ENCODE measurements at regions not wholly inside any gene's neighbourhood (a gene's known extent, or its start where the extent isn't known, plus 50 kb on each side); places are given as distances from the start of the nearest gene placed in this dataset.

GRCh38 chr13:29937379-29937778 lies 87.0 kb upstream of the UBL3 start:
- TF ChIP-seq, protein P1, sequence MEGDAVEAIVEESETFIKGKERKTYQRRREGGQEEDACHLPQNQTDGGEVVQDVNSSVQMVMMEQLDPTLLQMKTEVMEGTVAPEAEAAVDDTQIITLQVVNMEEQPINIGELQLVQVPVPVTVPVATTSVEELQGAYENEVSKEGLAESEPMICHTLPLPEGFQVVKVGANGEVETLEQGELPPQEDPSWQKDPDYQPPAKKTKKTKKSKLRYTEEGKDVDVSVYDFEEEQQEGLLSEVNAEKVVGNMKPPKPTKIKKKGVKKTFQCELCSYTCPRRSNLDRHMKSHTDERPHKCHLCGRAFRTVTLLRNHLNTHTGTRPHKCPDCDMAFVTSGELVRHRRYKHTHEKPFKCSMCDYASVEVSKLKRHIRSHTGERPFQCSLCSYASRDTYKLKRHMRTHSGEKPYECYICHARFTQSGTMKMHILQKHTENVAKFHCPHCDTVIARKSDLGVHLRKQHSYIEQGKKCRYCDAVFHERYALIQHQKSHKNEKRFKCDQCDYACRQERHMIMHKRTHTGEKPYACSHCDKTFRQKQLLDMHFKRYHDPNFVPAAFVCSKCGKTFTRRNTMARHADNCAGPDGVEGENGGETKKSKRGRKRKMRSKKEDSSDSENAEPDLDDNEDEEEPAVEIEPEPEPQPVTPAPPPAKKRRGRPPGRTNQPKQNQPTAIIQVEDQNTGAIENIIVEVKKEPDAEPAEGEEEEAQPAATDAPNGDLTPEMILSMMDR (IDR thresholded peaks at IDR 0.05): no peak
- TF ChIP-seq EZH2 (IDR thresholded peaks at IDR 0.05; ENCODE audit: borderline replicate concordance, insufficient read depth, low read depth, low read length, poor library complexity, severe bottlenecking): no peak

Data from B cell (primary cell).